Upper lobe of right lung (tissue), 1 donor: ENCODE measurements at regions not wholly inside any gene's neighbourhood (a gene's known extent, or its start where the extent isn't known, plus 50 kb on each side); places are given as distances from the start of the nearest gene placed in this dataset.
"Not testable (repeated sequence)": the region's sequence is repeated elsewhere in the genome, so short reads cannot be mapped to it uniquely, and the experiment has no call there.

ENCODE experiments used
- ATAC-seq: fragments of 200-7000 bp; cut with Tn5 transposase; one replicate; pipeline ENCODE4 v1.9.1; 2020; ENCODE audit warnings: mild to moderate bottlenecking, moderate library complexity
- DNase-seq: peaks from one replicate; pipeline ENCODE4 v3.0.0-alpha.2; 2020
- H3K27ac ChIP-seq: fragments of 200-600 bp; one replicate; pipeline ENCODE4 v1.8.0; 2022
- H3K27me3 ChIP-seq: fragments of 200-600 bp; one replicate; pipeline ENCODE4 v1.8.0; 2022; ENCODE audit warnings: mild to moderate bottlenecking
- H3K36me3 ChIP-seq: fragments of 200-600 bp; one replicate; pipeline ENCODE4 v1.8.0; 2022
- H3K4me1 ChIP-seq: fragments of 200-600 bp; one replicate; pipeline ENCODE4 v1.8.0; 2022
- H3K4me3 ChIP-seq: fragments of 200-600 bp; one replicate; pipeline ENCODE4 v1.8.0; 2022; ENCODE audit warnings: mild to moderate bottlenecking
- H3K9me3 ChIP-seq: fragments of 200-600 bp; one replicate; pipeline ENCODE4 v1.8.0; 2022
- CTCF ChIP-seq: fragments of 200-600 bp; IDR thresholded peaks from one replicate; pipeline ENCODE4 v1.8.0; 2022; ENCODE audit warnings: antibody characterized with exemption
- intact Hi-C: fragments of 100-400 bp; cut with DNase I; formaldehyde crosslinking; loops from one replicate; pipeline ENCODE4 v1.11.0; 2022
- donor health status: DM: no; HTN: yes; CAD: no; lungs with severe emphysema.

GRCh38 chr3:6746443-6746842 lies 114.5 kb upstream of the GRM7 start:
- intact Hi-C loops, result no loop called here
- Histone ChIP-seq H3K27ac (no peak overlapping the region), H3K9me3 (no peaks in the 10 kb centered on the region), H3K27me3 (no peaks in the 10 kb centered on the region), H3K4me3 (no peak overlapping the region), H3K36me3 (no peaks in the 10 kb centered on the region), H3K4me1 (no peaks in the 10 kb centered on the region)
- no peak for TF ChIP-seq CTCF
- no peak for ATAC-seq
- no peak for DNase-seq

GRCh38 chr3:6747017-6747416 lies 113.9 kb upstream of the GRM7 start:
- intact Hi-C loops, result no loop called here
- TF ChIP-seq CTCF, result no peak
- Histone ChIP-seq H3K4me1 (no peaks in the 10 kb centered on the region), H3K27me3 (no peaks in the 10 kb centered on the region), H3K9me3 (no peaks in the 10 kb centered on the region), H3K4me3 (no peak overlapping the region), H3K36me3 (no peaks in the 10 kb centered on the region), H3K27ac (no peak overlapping the region)
- ATAC-seq, result no peak
- no peak for DNase-seq

- DNase-seq (no peak), ATAC-seq (no peak)
- intact Hi-C loops, result no loop called here
- no peaks in the 10 kb centered on the region for H3K4me1 ChIP-seq
- no peaks in the 10 kb centered on the region for H3K36me3 ChIP-seq
- TF ChIP-seq CTCF, result no peak
- H3K27ac ChIP-seq, result no peak overlapping the region
- H3K9me3 ChIP-seq, result no peaks in the 10 kb centered on the region
- no peak overlapping the region for H3K4me3 ChIP-seq
- no peaks in the 10 kb centered on the region for H3K27me3 ChIP-seq
Observed at GRCh38 chr3:6750782-6751181, 110.1 kb upstream of the GRM7 start.

GRCh38 chr3:6753536-6753935 lies 107.4 kb upstream of the GRM7 start:
- no peaks in the 10 kb centered on the region for H3K27me3 ChIP-seq
- no peaks in the 10 kb centered on the region for H3K36me3 ChIP-seq
- H3K4me3 ChIP-seq, result no peak overlapping the region
- H3K27ac ChIP-seq, result no peak overlapping the region
- DNase-seq (no peak), ATAC-seq (no peak)
- H3K9me3 ChIP-seq, result no peaks in the 10 kb centered on the region
- TF ChIP-seq CTCF, result no peak
- intact Hi-C loops, result no loop called here
- no peaks in the 10 kb centered on the region for H3K4me1 ChIP-seq

GRCh38 chr3:6769532-6770396 lies 91.2 kb upstream of the GRM7 start:
- H3K36me3 ChIP-seq, H3K27ac ChIP-seq, H3K4me3 ChIP-seq, H3K27me3 ChIP-seq, intact Hi-C loops, H3K9me3 ChIP-seq, ATAC-seq, DNase-seq, H3K4me1 ChIP-seq: not testable (repeated sequence)

- no peak for TF ChIP-seq CTCF
- Histone ChIP-seq H3K4me1 (no peaks in the 10 kb centered on the region), H3K27ac (no peak overlapping the region), H3K27me3 (no peaks in the 10 kb centered on the region), H3K9me3 (no peaks in the 10 kb centered on the region), H3K4me3 (no peak overlapping the region), H3K36me3 (no peaks in the 10 kb centered on the region)
- ATAC-seq (no peak), DNase-seq (no peak)
- intact Hi-C loops, result no loop called here
Observed at GRCh38 chr3:6770397-6770690, 90.6 kb upstream of the GRM7 start.
